Activated naive CD8-positive, alpha-beta T cell treated with anti-CD3 and anti-CD28 coated beads for 36 hours (primary cell): ENCODE measurements at regions not wholly inside any gene's neighbourhood (a gene's known extent, or its start where the extent isn't known, plus 50 kb on each side); places are given as distances from the start of the nearest gene placed in this dataset.

Source experiments
- DNase-seq: peaks from one replicate; pipeline ENCODE4 v3.0.0; 2021
- H3K27ac Mint-ChIP-seq: one replicate; pipeline ENCODE4 v1.8.0; 2022; ENCODE audit warnings: mild to moderate bottlenecking, moderate library complexity, mixed read lengths
- H3K27me3 Mint-ChIP-seq: one replicate; pipeline ENCODE4 v1.8.0; 2022; ENCODE audit warnings: mild to moderate bottlenecking, mixed read lengths
- H3K36me3 Mint-ChIP-seq: one replicate; pipeline ENCODE4 v1.8.0; 2021; ENCODE audit warnings: mild to moderate bottlenecking, mixed read lengths
- H3K4me1 Mint-ChIP-seq: one replicate; pipeline ENCODE4 v1.8.0; 2021; ENCODE audit warnings: mixed read lengths
- H3K4me3 Mint-ChIP-seq: one replicate; pipeline ENCODE4 v1.8.0; 2022; ENCODE audit warnings: mild to moderate bottlenecking, moderate library complexity, mixed read lengths
- H3K9me3 Mint-ChIP-seq: one replicate; pipeline ENCODE4 v1.8.0; 2022; ENCODE audit warnings: mixed read lengths

- H3K4me1 Mint-ChIP-seq: no peaks in the 10 kb centered on the region
- H3K9me3 Mint-ChIP-seq: no peaks in the 10 kb centered on the region
- H3K27ac Mint-ChIP-seq: no peak overlapping the region
- no peak overlapping the region for H3K4me3 Mint-ChIP-seq
- no peaks in the 10 kb centered on the region for H3K36me3 Mint-ChIP-seq
- no peak for DNase-seq
- H3K27me3 Mint-ChIP-seq: no peaks in the 10 kb centered on the region
Measured at GRCh38 chr14:86604561-86604960, 1074.6 kb downstream of the FLRT2 start.

GRCh38 chr14:86602263-86602662 is 1072.3 kb downstream of the FLRT2 start:
- Mint-ChIP-seq H3K36me3 (no peaks in the 10 kb centered on the region), H3K27ac (no peak overlapping the region), H3K4me1 (no peaks in the 10 kb centered on the region), H3K27me3 (no peaks in the 10 kb centered on the region), H3K9me3 (no peaks in the 10 kb centered on the region), H3K4me3 (no peak overlapping the region)
- DNase-seq: no peak

- H3K27me3 Mint-ChIP-seq: no peaks in the 10 kb centered on the region
- no peaks in the 10 kb centered on the region for H3K4me1 Mint-ChIP-seq
- H3K36me3 Mint-ChIP-seq: no peaks in the 10 kb centered on the region
- DNase-seq: no peak
- no peak overlapping the region for H3K27ac Mint-ChIP-seq
- H3K9me3 Mint-ChIP-seq: no peaks in the 10 kb centered on the region
- no peak overlapping the region for H3K4me3 Mint-ChIP-seq
Measured at GRCh38 chr14:86601813-86602212, 1071.9 kb downstream of the FLRT2 start.

GRCh38 chr14:86597279-86597678 is 1067.3 kb downstream of the FLRT2 start:
- H3K4me3 Mint-ChIP-seq: no peak overlapping the region
- no peaks in the 10 kb centered on the region for H3K36me3 Mint-ChIP-seq
- no peak for DNase-seq
- no peaks in the 10 kb centered on the region for H3K27me3 Mint-ChIP-seq
- H3K9me3 Mint-ChIP-seq: peaks cover 2% of the 10 kb centered on the region
- no peak overlapping the region for H3K27ac Mint-ChIP-seq
- H3K4me1 Mint-ChIP-seq: no peaks in the 10 kb centered on the region

GRCh38 chr14:86596024-86596423 is 1066.1 kb downstream of the FLRT2 start:
- no peaks in the 10 kb centered on the region for H3K27me3 Mint-ChIP-seq
- H3K9me3 Mint-ChIP-seq: peaks cover 2% of the 10 kb centered on the region
- no peak for DNase-seq
- H3K4me3 Mint-ChIP-seq: no peak overlapping the region
- no peaks in the 10 kb centered on the region for H3K36me3 Mint-ChIP-seq
- H3K4me1 Mint-ChIP-seq: no peaks in the 10 kb centered on the region
- no peak overlapping the region for H3K27ac Mint-ChIP-seq

- Mint-ChIP-seq H3K4me1 (no peaks in the 10 kb centered on the region), H3K36me3 (no peaks in the 10 kb centered on the region), H3K9me3 (peaks cover 8% of the 10 kb centered on the region), H3K4me3 (no peak overlapping the region), H3K27me3 (no peaks in the 10 kb centered on the region), H3K27ac (no peak overlapping the region)
- DNase-seq: no peak
Measured at GRCh38 chr14:86575141-86575540, 1045.2 kb downstream of the FLRT2 start.

- H3K27me3 Mint-ChIP-seq: no peaks in the 10 kb centered on the region
- no peaks in the 10 kb centered on the region for H3K4me1 Mint-ChIP-seq
- H3K4me3 Mint-ChIP-seq: no peak overlapping the region
- no peak overlapping the region for H3K27ac Mint-ChIP-seq
- peaks cover 8% of the 10 kb centered on the region for H3K9me3 Mint-ChIP-seq
- DNase-seq: no peak
- H3K36me3 Mint-ChIP-seq: no peaks in the 10 kb centered on the region
Measured at GRCh38 chr14:86574778-86575129, 1044.8 kb downstream of the FLRT2 start.

GRCh38 chr14:86574051-86574777 is 1044.3 kb downstream of the FLRT2 start:
- Mint-ChIP-seq H3K36me3 (no peaks in the 10 kb centered on the region), H3K4me3 (no peak overlapping the region), H3K4me1 (no peaks in the 10 kb centered on the region), H3K27me3 (no peaks in the 10 kb centered on the region), H3K27ac (no peak overlapping the region), H3K9me3 (peaks cover 8% of the 10 kb centered on the region)
- DNase-seq: no peak

GRCh38 chr14:86570371-86570770 is 1040.4 kb downstream of the FLRT2 start:
- H3K27me3 Mint-ChIP-seq: no peaks in the 10 kb centered on the region
- no peak overlapping the region for H3K27ac Mint-ChIP-seq
- H3K9me3 Mint-ChIP-seq: peaks cover 8% of the 10 kb centered on the region
- H3K4me3 Mint-ChIP-seq: no peak overlapping the region
- no peak for DNase-seq
- H3K4me1 Mint-ChIP-seq: no peaks in the 10 kb centered on the region
- no peaks in the 10 kb centered on the region for H3K36me3 Mint-ChIP-seq

GRCh38 chr14:86543521-86543920 is 1013.6 kb downstream of the FLRT2 start:
- no peaks in the 10 kb centered on the region for H3K36me3 Mint-ChIP-seq
- no peak overlapping the region for H3K27ac Mint-ChIP-seq
- DNase-seq: no peak
- no peaks in the 10 kb centered on the region for H3K9me3 Mint-ChIP-seq
- H3K4me3 Mint-ChIP-seq: no peak overlapping the region
- H3K4me1 Mint-ChIP-seq: no peaks in the 10 kb centered on the region
- no peaks in the 10 kb centered on the region for H3K27me3 Mint-ChIP-seq

GRCh38 chr14:86541972-86542371 is 1012.0 kb downstream of the FLRT2 start:
- no peaks in the 10 kb centered on the region for H3K36me3 Mint-ChIP-seq
- H3K27me3 Mint-ChIP-seq: no peaks in the 10 kb centered on the region
- H3K4me3 Mint-ChIP-seq: no peak overlapping the region
- H3K27ac Mint-ChIP-seq: no peak overlapping the region
- no peaks in the 10 kb centered on the region for H3K9me3 Mint-ChIP-seq
- DNase-seq: no peak
- no peaks in the 10 kb centered on the region for H3K4me1 Mint-ChIP-seq

GRCh38 chr14:86540636-86541247 is 1010.8 kb downstream of the FLRT2 start:
- H3K9me3 Mint-ChIP-seq: no peaks in the 10 kb centered on the region
- no peaks in the 10 kb centered on the region for H3K27me3 Mint-ChIP-seq
- no peaks in the 10 kb centered on the region for H3K36me3 Mint-ChIP-seq
- DNase-seq: no peak
- H3K4me3 Mint-ChIP-seq: no peak overlapping the region
- no peaks in the 10 kb centered on the region for H3K4me1 Mint-ChIP-seq
- H3K27ac Mint-ChIP-seq: no peak overlapping the region

- Mint-ChIP-seq H3K36me3 (no peaks in the 10 kb centered on the region), H3K27me3 (no peaks in the 10 kb centered on the region), H3K9me3 (no peaks in the 10 kb centered on the region), H3K4me1 (no peaks in the 10 kb centered on the region), H3K4me3 (no peak overlapping the region), H3K27ac (no peak overlapping the region)
- no peak for DNase-seq
Measured at GRCh38 chr14:86539361-86540070, 1009.6 kb downstream of the FLRT2 start.

GRCh38 chr14:86533834-86534233 is 1003.9 kb downstream of the FLRT2 start:
- no peaks in the 10 kb centered on the region for H3K27me3 Mint-ChIP-seq
- no peak overlapping the region for H3K4me3 Mint-ChIP-seq
- no peaks in the 10 kb centered on the region for H3K36me3 Mint-ChIP-seq
- no peak overlapping the region for H3K27ac Mint-ChIP-seq
- H3K4me1 Mint-ChIP-seq: no peaks in the 10 kb centered on the region
- no peaks in the 10 kb centered on the region for H3K9me3 Mint-ChIP-seq
- DNase-seq: no peak

- no peaks in the 10 kb centered on the region for H3K27me3 Mint-ChIP-seq
- H3K9me3 Mint-ChIP-seq: no peaks in the 10 kb centered on the region
- no peaks in the 10 kb centered on the region for H3K4me1 Mint-ChIP-seq
- no peak for DNase-seq
- H3K4me3 Mint-ChIP-seq: no peak overlapping the region
- H3K27ac Mint-ChIP-seq: no peak overlapping the region
- no peaks in the 10 kb centered on the region for H3K36me3 Mint-ChIP-seq
Measured at GRCh38 chr14:86532219-86532618, 1002.3 kb downstream of the FLRT2 start.

- Mint-ChIP-seq H3K4me3 (no peak overlapping the region), H3K4me1 (no peaks in the 10 kb centered on the region)
Measured at GRCh38 chr14:86530457-86530856, 1000.5 kb downstream of the FLRT2 start.

More at GRCh38 chr14:86530457-86530856, 1000.5 kb downstream of the FLRT2 start:
- H3K9me3 Mint-ChIP-seq: no peaks in the 10 kb centered on the region
- DNase-seq: no peak
- H3K27me3 Mint-ChIP-seq: no peaks in the 10 kb centered on the region
- H3K27ac Mint-ChIP-seq: no peak overlapping the region
- H3K36me3 Mint-ChIP-seq: no peaks in the 10 kb centered on the region
